ENCODE measurements at regions not wholly inside any gene's neighbourhood (a gene's known extent, or its start where the extent isn't known, plus 50 kb on each side); places are given as distances from the start of the nearest gene placed in this dataset.
A peak's percentile ranks its signal among the peaks of the same experiment; 100 is the strongest.

DNA sequence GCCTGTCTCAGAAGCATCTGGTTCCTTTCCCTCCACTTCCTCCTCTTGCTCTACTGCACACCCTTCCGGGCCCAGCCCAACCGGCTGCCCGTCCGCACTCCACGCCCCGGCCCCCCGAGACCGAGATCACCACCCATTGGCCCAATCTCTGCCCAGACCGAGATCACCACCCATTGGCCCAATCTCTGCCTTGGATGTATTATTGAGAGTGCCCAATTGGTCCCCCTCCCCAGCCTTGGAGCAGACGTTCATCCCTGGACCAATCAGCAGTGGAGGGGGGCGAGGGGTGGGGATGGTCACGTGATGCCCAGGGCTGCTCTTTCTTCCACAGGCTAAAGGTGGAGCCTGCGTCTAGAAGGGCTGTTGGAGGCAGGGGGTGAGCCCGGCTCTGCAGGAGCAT lies 75.6 kb upstream of the TMEM132C start:
- Histone ChIP-seq H3K9ac (replicated peaks in 1 of 4; ENCODE audit: extremely low read depth in 1 of 4, low read depth in 3 of 4, low read length in 3 of 4) (no peak overlapping the region), H2AFZ (ENCODE audit: low read length) (no peak overlapping the region), H3K23ac (ENCODE audit: insufficient read length) (no peak overlapping the region), H2BK15ac (ENCODE audit: low read length) (no peak overlapping the region), H2AK5ac (ENCODE audit: low read depth, low read length) (no peak overlapping the region), H2BK5ac (ENCODE audit: low read depth, low read length) (no peak overlapping the region), H2BK20ac (ENCODE audit: low read length) (no peak overlapping the region), H3K4me1 (replicated peaks in 1 of 4; ENCODE audit: control insufficient read depth in 3 of 4, insufficient read depth in 4 of 4, low read length in 3 of 4) (no peaks in the 10 kb centered on the region), H3K79me2 (ENCODE audit: control insufficient read depth in 1 of 2, insufficient read depth in 2 of 2, low read length in 2 of 2) (no peaks in the 10 kb centered on the region), H3K27ac (ENCODE audit: low read depth, low read length) (no peak overlapping the region), H3K4me2 (ENCODE audit: insufficient read depth in 1 of 2, low read depth in 2 of 2, low read length in 2 of 2) (no peak overlapping the region), H3K23me2 (ENCODE audit: low read depth, low read length) (peaks cover 10% of the 10 kb centered on the region; the same call in 1 of the 2 replicates), H4K91ac (replicated peaks; ENCODE audit: insufficient read length, low read length) (no peak overlapping the region), H4K20me1 (replicated peaks in 1 of 2; ENCODE audit: control insufficient read depth in 1 of 2, insufficient read depth in 2 of 2, low read length in 2 of 2) (no peaks in the 10 kb centered on the region), H2BK120ac (replicated peaks; ENCODE audit: low read depth, low read length) (no peak overlapping the region), H3K18ac (ENCODE audit: extremely low read depth, low read length) (no peak overlapping the region), H3K14ac (ENCODE audit: insufficient read length) (no peak overlapping the region), H3K9me3 (ENCODE audit: insufficient read depth in 2 of 2, low read depth in 1 of 2, low read length in 1 of 2) (0 out of 4 replicates have a peak, but pooled peaks cover 6 to 10% of the 10 kb centered on the region in 2 experiments), H2BK12ac (ENCODE audit: low read depth, low read length) (no peak overlapping the region), H4K8ac (ENCODE audit: extremely low read depth, insufficient read depth, low read length) (0 out of 2 replicates have a peak overlapping the region, but pooled peaks have one; percentile 15), H3K79me1 (ENCODE audit: low read depth, low read length) (no peaks in the 10 kb centered on the region), H4K5ac (ENCODE audit: insufficient read length, low read depth, low read length) (no peak overlapping the region), H3K36me3 (ENCODE audit: control insufficient read depth in 2 of 4, insufficient read depth in 4 of 4, low read length in 3 of 4) (no peaks in the 10 kb centered on the region), H3K56ac (replicated peaks; ENCODE audit: insufficient read length, low read depth, low read length) (no peak overlapping the region), H3K4ac (replicated peaks; ENCODE audit: insufficient read length, low read depth, low read length) (no peak overlapping the region), H3K4me3 (ENCODE audit: extremely low read depth in 1 of 4, insufficient read depth in 2 of 4, low read depth in 3 of 4, low read length in 4 of 4) (no peak overlapping the region), H3K27me3 (replicated peaks in 1 of 4; ENCODE audit: control insufficient read depth in 3 of 4, extremely low read depth in 1 of 4, insufficient read depth in 3 of 4, low read length in 3 of 4) (no peaks in the 10 kb centered on the region)
- FAIRE-seq (no peak), DNase-seq (ENCODE audit: low read depth in 1 of 2, low spot score in 2 of 2) (no peak)
- TF ChIP-seq, protein P1, sequence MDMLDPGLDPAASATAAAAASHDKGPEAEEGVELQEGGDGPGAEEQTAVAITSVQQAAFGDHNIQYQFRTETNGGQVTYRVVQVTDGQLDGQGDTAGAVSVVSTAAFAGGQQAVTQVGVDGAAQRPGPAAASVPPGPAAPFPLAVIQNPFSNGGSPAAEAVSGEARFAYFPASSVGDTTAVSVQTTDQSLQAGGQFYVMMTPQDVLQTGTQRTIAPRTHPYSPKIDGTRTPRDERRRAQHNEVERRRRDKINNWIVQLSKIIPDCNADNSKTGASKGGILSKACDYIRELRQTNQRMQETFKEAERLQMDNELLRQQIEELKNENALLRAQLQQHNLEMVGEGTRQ (IDR thresholded peaks at IDR 0.05; ENCODE audit: low read length) = peak; percentile 55
- no peak for TF ChIP-seq RBBP5 (IDR thresholded peaks at IDR 0.05; ENCODE audit: borderline replicate concordance, low read depth, low read length)
- WGBS, 2 experiments (ENCODE audit: extremely low coverage in 1 of 2, insufficient coverage in 1 of 2, insufficient read length in 1 of 2, insufficient replicate concordance in 2 of 2, low coverage in 1 of 2, low lambda C conversion rate in 2 of 2, missing lambda C conversion rate in 1 of 2) = 92% methylated on average over 14 of the region's 14 CpGs; no CpG with 5 or more reads in 1 of the 2 experiments
- CTCF ChIA-PET (ENCODE audit: partially characterized antibody) = interaction anchor here (0.6 to 2.0 kb wide), 18 partner anchors 8 to 480 kb away, joined by 3 to 13 read pairs (median 5); no protein-coding TSS in a partner anchor
- POLR2A ChIA-PET (ENCODE audit: partially characterized antibody) = no interaction called here
